Ishikawa (cell line): ENCODE measurements at regions not wholly inside any gene's neighbourhood (a gene's known extent, or its start where the extent isn't known, plus 50 kb on each side); places are given as distances from the start of the nearest gene placed in this dataset.

Source experiments
- CEBPB ChIP-seq: IDR thresholded peaks from 2 replicates; pipeline ENCODE4 v1.6.1; 2012
- CREB1 ChIP-seq: IDR thresholded peaks from 2 replicates; pipeline ENCODE4 v1.6.1; 2012; ENCODE audit warnings: low read depth
- EGR1 ChIP-seq: IDR thresholded peaks from 2 replicates; pipeline ENCODE4 v1.6.1; 2012
- EP300 ChIP-seq: IDR thresholded peaks from 2 replicates; pipeline ENCODE4 v1.6.1; 2012; ENCODE audit warnings: borderline replicate concordance
- FOXM1 ChIP-seq: IDR thresholded peaks from 2 replicates; pipeline ENCODE4 v1.6.1; 2012; ENCODE audit warnings: low read depth, borderline replicate concordance
- NFIC ChIP-seq: IDR thresholded peaks from 2 replicates; pipeline ENCODE4 v1.6.1; 2012
- RAD21 ChIP-seq: IDR thresholded peaks from 2 replicates; pipeline ENCODE4 v1.6.1; 2012; ENCODE audit warnings: low read depth
- REST ChIP-seq: IDR thresholded peaks from 2 replicates; pipeline ENCODE4 v1.6.1; 2012; ENCODE audit warnings: low read depth, mild to moderate bottlenecking
- TAF1 ChIP-seq: IDR thresholded peaks from 2 replicates; pipeline ENCODE4 v1.6.1; 2012; ENCODE audit warnings: low read depth, mild to moderate bottlenecking
- TCF12 ChIP-seq: IDR thresholded peaks from 2 replicates; pipeline ENCODE4 v1.6.1; 2012; ENCODE audit warnings: low read depth
- TEAD4 ChIP-seq: IDR thresholded peaks from 2 replicates; pipeline ENCODE4 v1.6.1; 2012
- YY1 ChIP-seq: IDR thresholded peaks from 2 replicates; pipeline ENCODE4 v1.6.1; 2012; ENCODE audit warnings: low read depth
- ZBTB7A ChIP-seq: IDR thresholded peaks from 2 replicates; pipeline ENCODE4 v1.6.1; 2012; ENCODE audit warnings: low read depth
- TF ChIP-seq, protein P1 (sequence below): IDR thresholded peaks from 2 replicates; pipeline ENCODE4 v1.6.1; 2012
- TF ChIP-seq, protein P2 (sequence below): IDR thresholded peaks from 2 replicates; pipeline ENCODE4 v1.6.1; 2012

GRCh38 chr4:138086611-138087041, 155.5 kb downstream of the SLC7A11 start:
- TF ChIP-seq CEBPB, result no peak
- no peak for TF ChIP-seq EP300
- no peak for TF ChIP-seq EGR1
- no peak for TF ChIP-seq NFIC
- no peak for TF ChIP-seq ZBTB7A
- no peak for TF ChIP-seq CREB1
- TF ChIP-seq TCF12, result no peak
- no peak for TF ChIP-seq RAD21
- TF ChIP-seq REST, result no peak
- no peak for TF ChIP-seq TEAD4
- TF ChIP-seq, protein P1, sequence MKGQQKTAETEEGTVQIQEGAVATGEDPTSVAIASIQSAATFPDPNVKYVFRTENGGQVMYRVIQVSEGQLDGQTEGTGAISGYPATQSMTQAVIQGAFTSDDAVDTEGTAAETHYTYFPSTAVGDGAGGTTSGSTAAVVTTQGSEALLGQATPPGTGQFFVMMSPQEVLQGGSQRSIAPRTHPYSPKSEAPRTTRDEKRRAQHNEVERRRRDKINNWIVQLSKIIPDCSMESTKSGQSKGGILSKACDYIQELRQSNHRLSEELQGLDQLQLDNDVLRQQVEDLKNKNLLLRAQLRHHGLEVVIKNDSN, result no peak
- no peak for TF ChIP-seq TAF1
- TF ChIP-seq, protein P2, sequence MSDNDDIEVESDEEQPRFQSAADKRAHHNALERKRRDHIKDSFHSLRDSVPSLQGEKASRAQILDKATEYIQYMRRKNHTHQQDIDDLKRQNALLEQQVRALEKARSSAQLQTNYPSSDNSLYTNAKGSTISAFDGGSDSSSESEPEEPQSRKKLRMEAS, result no peak
- TF ChIP-seq YY1, result no peak
- no peak for TF ChIP-seq FOXM1

DNA sequence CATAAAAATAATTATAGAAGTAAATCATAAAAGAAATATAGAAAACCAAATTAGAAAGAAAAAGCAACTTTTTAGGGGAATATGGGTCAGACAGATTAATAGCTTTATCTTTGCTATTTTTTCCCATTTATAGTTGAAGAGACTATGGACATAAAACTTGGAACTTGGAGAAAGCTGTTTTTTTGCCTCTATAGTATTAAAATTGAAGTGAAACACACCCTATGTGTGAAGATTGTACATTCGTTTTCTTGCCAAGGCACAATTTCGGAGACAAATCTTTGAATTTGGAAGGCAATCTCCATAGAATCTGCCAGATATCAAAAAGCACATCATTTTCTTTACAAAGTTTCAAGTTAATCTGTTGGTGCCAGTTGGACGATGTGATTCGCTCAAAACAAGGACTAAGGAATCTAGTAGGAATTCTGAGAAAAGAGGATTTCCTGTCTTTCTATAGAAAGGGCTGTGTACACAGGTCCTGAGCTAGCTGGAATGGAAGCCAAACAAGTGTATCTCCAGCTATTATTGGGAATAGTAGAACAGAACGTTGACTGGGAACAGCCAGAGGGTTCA, 156.3 kb downstream of the SLC7A11 start:
- no peak for TF ChIP-seq EP300
- TF ChIP-seq EGR1, result no peak
- TF ChIP-seq FOXM1, result no peak

- no peak for TF ChIP-seq FOXM1
- no peak for TF ChIP-seq EGR1
- TF ChIP-seq REST, result no peak
- TF ChIP-seq CEBPB, result no peak
- no peak for TF ChIP-seq TEAD4
- TF ChIP-seq TCF12, result no peak
- TF ChIP-seq, protein P2, result no peak
- no peak for TF ChIP-seq YY1
- no peak for TF ChIP-seq ZBTB7A
- no peak for TF ChIP-seq CREB1
- TF ChIP-seq, protein P1, result no peak
- no peak for TF ChIP-seq NFIC
Observed at GRCh38 chr4:138078751-138079520, 163.2 kb downstream of the SLC7A11 start.

- TF ChIP-seq EP300 (no peak), NFIC (no peak), TAF1 (no peak), EGR1 (no peak), FOXM1 (no peak), TCF12 (no peak), YY1 (no peak), ZBTB7A (no peak), CEBPB (no peak)
- TF ChIP-seq, protein P1, result no peak
Observed at GRCh38 chr4:138078253-138078652, 163.9 kb downstream of the SLC7A11 start.

- TF ChIP-seq FOXM1, result no peak
- TF ChIP-seq TAF1, result no peak
- TF ChIP-seq EP300, result no peak
- TF ChIP-seq YY1, result no peak
- TF ChIP-seq, protein P2, result no peak
- TF ChIP-seq CREB1, result no peak
- no peak for TF ChIP-seq TCF12
- no peak for TF ChIP-seq REST
- no peak for TF ChIP-seq RAD21
- TF ChIP-seq EGR1, result no peak
- TF ChIP-seq, protein P1, result no peak
- TF ChIP-seq CEBPB, result no peak
- TF ChIP-seq TEAD4, result no peak
- TF ChIP-seq ZBTB7A, result no peak
- TF ChIP-seq NFIC, result no peak
Observed at GRCh38 chr4:138076561-138076960, 165.6 kb downstream of the SLC7A11 start.
